H9 (cell line): ENCODE measurements at regions not wholly inside any gene's neighbourhood (a gene's known extent, or its start where the extent isn't known, plus 50 kb on each side); places are given as distances from the start of the nearest gene placed in this dataset.

Source experiments
- DNase-seq: peaks from one replicate; pipeline ENCODE4 v3.0.0-alpha.2; 2017
- H2AFZ ChIP-seq: one replicate; pipeline ENCODE4 v1.6.1; 2013; ENCODE audit warnings: mild to moderate bottlenecking, low read length, control low read depth, moderate library complexity
- H2AK5ac ChIP-seq: 2 replicates; pipeline ENCODE4 v1.6.1; 2013; ENCODE audit warnings: low read length, control low read depth, mixed read lengths; ENCODE audit not compliant: insufficient read length
- H2BK120ac ChIP-seq: one replicate; pipeline ENCODE4 v1.6.1; 2013; ENCODE audit warnings: low read depth, mild to moderate bottlenecking, low read length, control low read depth, inconsistent platforms; ENCODE audit not compliant: poor library complexity, severe bottlenecking
- H2BK12ac ChIP-seq: 2 replicates; pipeline ENCODE4 v1.6.1; 2013; ENCODE audit warnings: low read length, control low read depth, mixed read lengths, low read depth; ENCODE audit not compliant: insufficient read length
- H2BK15ac ChIP-seq: 2 replicates; pipeline ENCODE4 v1.6.1; 2013; ENCODE audit warnings: low read depth, low read length, control low read depth
- H2BK20ac ChIP-seq: one replicate; pipeline ENCODE4 v1.6.1; 2013; ENCODE audit warnings: low read depth, mild to moderate bottlenecking, low read length, control low read depth, inconsistent platforms; ENCODE audit not compliant: poor library complexity, severe bottlenecking
- H2BK5ac ChIP-seq: 2 replicates; pipeline ENCODE4 v1.6.1; 2013; ENCODE audit warnings: low read length, control low read depth, mixed read lengths; ENCODE audit not compliant: insufficient read length
- H3K14ac ChIP-seq: 2 replicates; pipeline ENCODE4 v1.6.1; 2013; ENCODE audit warnings: low read length, control low read depth; ENCODE audit not compliant: insufficient read depth
- H3K18ac ChIP-seq: 2 replicates; pipeline ENCODE4 v1.6.1; 2013; ENCODE audit warnings: low read depth, mild to moderate bottlenecking, mixed read lengths, low read length, control low read depth; ENCODE audit not compliant: insufficient read length
- H3K23ac ChIP-seq: 2 replicates; pipeline ENCODE4 v1.6.1; 2013; ENCODE audit warnings: low read length, control low read depth, mixed read lengths, low read depth; ENCODE audit not compliant: insufficient read length
- H3K23me2 ChIP-seq: 2 replicates; pipeline ENCODE4 v1.6.1; 2013; ENCODE audit warnings: low read depth, mild to moderate bottlenecking, mixed read lengths, low read length, control low read depth; ENCODE audit not compliant: insufficient read length, poor library complexity, severe bottlenecking
- H3K27ac ChIP-seq: 2 replicates; pipeline ENCODE4 v1.5.1; 2013; ENCODE audit warnings: low read length, control low read depth, mixed read lengths, low read depth; ENCODE audit not compliant: insufficient read length
- H3K27me3 ChIP-seq: 2 replicates; pipeline ENCODE4 v1.6.1; 2013; ENCODE audit warnings: low read length, control low read depth, inconsistent platforms; ENCODE audit not compliant: insufficient read depth
- H3K4ac ChIP-seq: 2 replicates; pipeline ENCODE4 v1.6.1; 2013; ENCODE audit warnings: low read depth, mild to moderate bottlenecking, control low read depth, inconsistent platforms, low read length, moderate library complexity
- H3K4me1 ChIP-seq: 2 replicates; pipeline ENCODE4 v1.6.1; 2013; ENCODE audit warnings: low read length, control low read depth, inconsistent platforms; ENCODE audit not compliant: insufficient read depth
- H3K4me2 ChIP-seq: 2 replicates; pipeline ENCODE4 v1.6.1; 2013; ENCODE audit warnings: low read length, control low read depth, mixed read lengths; ENCODE audit not compliant: insufficient read length, insufficient read depth
- H3K56ac ChIP-seq: 2 replicates; pipeline ENCODE4 v1.6.1; 2013; ENCODE audit warnings: low read depth, mild to moderate bottlenecking, mixed read lengths, low read length, control low read depth; ENCODE audit not compliant: insufficient read length
- H3K79me1 ChIP-seq: 2 replicates; pipeline ENCODE4 v1.6.1; 2013; ENCODE audit warnings: low read depth, mild to moderate bottlenecking, moderate library complexity, low read length, control low read depth, inconsistent platforms; ENCODE audit not compliant: insufficient read depth, poor library complexity, severe bottlenecking
- H3K79me2 ChIP-seq: 2 replicates; pipeline ENCODE4 v1.6.1; 2013; ENCODE audit warnings: low read length, control low read depth, inconsistent platforms; ENCODE audit not compliant: insufficient read depth
- H3K9ac ChIP-seq: 2 replicates; pipeline ENCODE4 v1.6.1; 2013; ENCODE audit warnings: low read length, control low read depth, mixed read lengths; ENCODE audit not compliant: insufficient read length; ENCODE audit errors: extremely low read depth
- H3K9me3 ChIP-seq: one replicate; pipeline ENCODE4 v1.6.1; 2013; ENCODE audit warnings: low read depth, low read length, inconsistent platforms; ENCODE audit not compliant: control insufficient read depth
- H3T11ph ChIP-seq: one replicate; pipeline ENCODE4 v1.6.1; 2013; ENCODE audit warnings: mild to moderate bottlenecking, low read length, control low read depth, inconsistent platforms
- H4K20me1 ChIP-seq: one replicate; pipeline ENCODE4 v1.6.1; 2013; ENCODE audit not compliant: control insufficient read depth, insufficient read length, insufficient read depth
- H4K5ac ChIP-seq: 2 replicates; pipeline ENCODE4 v1.6.1; 2013; ENCODE audit warnings: low read depth, mild to moderate bottlenecking, mixed read lengths, low read length, control low read depth; ENCODE audit not compliant: insufficient read length
- H4K8ac ChIP-seq: replicated peaks from 2 replicates; pipeline ENCODE4 v1.6.1; 2013; ENCODE audit warnings: low read length, control low read depth, mixed read lengths, low read depth; ENCODE audit not compliant: insufficient read length
- H4K91ac ChIP-seq: 2 replicates; pipeline ENCODE4 v1.6.1; 2013; ENCODE audit warnings: low read depth, mild to moderate bottlenecking, moderate library complexity, mixed read lengths, low read length, control low read depth; ENCODE audit not compliant: insufficient read length
- H3K27ac Mint-ChIP-seq, 3 experiments: 2 replicates in 2 of 3; 3 replicates in 1 of 3; pipeline ENCODE4 v1.8.0; 2020 to 2021; ENCODE audit warnings: mixed read lengths in 3 of 3, mild to moderate bottlenecking in 1 of 3, moderate library complexity in 1 of 3
- H3K27me3 Mint-ChIP-seq: 2 replicates; pipeline ENCODE4 v1.8.0; 2021; ENCODE audit warnings: low read depth, mild to moderate bottlenecking, moderate library complexity, mixed read lengths
- H3K36me3 Mint-ChIP-seq, 3 experiments: 2 replicates in 2 of 3; 3 replicates in 1 of 3; pipeline ENCODE4 v1.8.0; 2020 to 2021; ENCODE audit warnings: low read depth in 3 of 3, mixed read lengths in 3 of 3; ENCODE audit not compliant: insufficient read depth in 1 of 3
- H3K4me1 Mint-ChIP-seq, 2 experiments: 2 replicates each; pipeline ENCODE4 v1.8.0; 2020; ENCODE audit warnings: mixed read lengths in 2 of 2
- H3K4me3 Mint-ChIP-seq, 2 experiments: 2 replicates in 1 of 2; 3 replicates in 1 of 2; pipeline ENCODE4 v1.8.0; 2020 to 2021; ENCODE audit warnings: mild to moderate bottlenecking in 2 of 2, mixed read lengths in 2 of 2, moderate library complexity in 1 of 2
- H3K9me3 Mint-ChIP-seq, 2 experiments: 2 replicates in 1 of 2; 3 replicates in 1 of 2; pipeline ENCODE4 v1.8.0; 2020; ENCODE audit warnings: mild to moderate bottlenecking in 2 of 2, mixed read lengths in 2 of 2, moderate library complexity in 1 of 2
- CTCF ChIP-seq: fragments of 200-600 bp; sonication (generic); conservative IDR thresholded peaks from 3 replicates; pipeline ENCODE4 v1.8.0; 2021; ENCODE audit warnings: antibody characterized with exemption, mild to moderate bottlenecking
- WGBS: extraction: QIAGEN DNeasy Blood & Tissue Kit; methylation state at CpG from one replicate; pipeline ENCODE4 v1.1.7; 2013; ENCODE audit warnings: missing lambda C conversion rate, low lambda C conversion rate, mixed read lengths; ENCODE audit not compliant: insufficient read length; ENCODE audit errors: extremely low coverage; 5-methylcytosine and 5-hydroxymethylcytosine counted together

- H3K4me1 Mint-ChIP-seq: peaks cover 5 to 11% of the 10 kb centered on the region in 2 experiments; a peak in 3 of 4 replicates
- H3K23me2 ChIP-seq: peaks cover under 1% of the 10 kb centered on the region
- no peaks in the 10 kb centered on the region for H3K79me2 ChIP-seq
- no peaks in the 10 kb centered on the region for H3K79me1 ChIP-seq
- no peak overlapping the region for H4K91ac ChIP-seq
- H4K20me1 ChIP-seq: no peaks in the 10 kb centered on the region
- no peaks in the 10 kb centered on the region for H3K9me3 ChIP-seq
- H3K27me3 ChIP-seq: no peaks in the 10 kb centered on the region
- no peak overlapping the region for H2AK5ac ChIP-seq
- H3K9me3 Mint-ChIP-seq: no peaks in the 10 kb centered on the region
- H3K27ac Mint-ChIP-seq: no peak overlapping the region
- WGBS: no CpG with 5 or more reads among the region's 4 CpGs
- H2BK15ac ChIP-seq: no peak overlapping the region
- H3K56ac ChIP-seq: no peak overlapping the region
- H3K4me1 ChIP-seq: no peaks in the 10 kb centered on the region
- H4K8ac ChIP-seq: no peak overlapping the region
- H3K27me3 Mint-ChIP-seq: peaks cover 18% of the 10 kb centered on the region
- no peak overlapping the region for H3K9ac ChIP-seq
- H3T11ph ChIP-seq: no peak overlapping the region
- no peak overlapping the region for H3K14ac ChIP-seq
- no peak overlapping the region for H2BK120ac ChIP-seq
- no peak overlapping the region for H3K4me2 ChIP-seq
- H3K23ac ChIP-seq: no peak overlapping the region
- H2AFZ ChIP-seq: no peak overlapping the region
- H3K4me3 Mint-ChIP-seq: no peak overlapping the region
- H2BK20ac ChIP-seq: no peak overlapping the region
- no peak overlapping the region for H2BK5ac ChIP-seq
- H3K36me3 Mint-ChIP-seq: peaks cover 0 to 1% (median 0%) of the 10 kb centered on the region in 3 experiments; a peak in 1 of 7 replicates
- no peak overlapping the region for H3K18ac ChIP-seq
- no peak overlapping the region for H3K27ac ChIP-seq
- peak; percentile 23 for DNase-seq
- H4K5ac ChIP-seq: no peak overlapping the region
- H3K4ac ChIP-seq: no peak overlapping the region
- TF ChIP-seq CTCF: no peak
- no peak overlapping the region for H2BK12ac ChIP-seq
Observed at GRCh38 chr5:1936413-1936812, 53.7 kb upstream of the IRX4 start.
